IMR-90 (cell line): ENCODE measurements at regions not wholly inside any gene's neighbourhood (a gene's known extent, or its start where the extent isn't known, plus 50 kb on each side); places are given as distances from the start of the nearest gene placed in this dataset.

Experiments used
- ATAC-seq: fragments of 200-7000 bp; cut with Tn5 transposase; 2 replicates; pipeline ENCODE4 v1.9.1; 2020; ENCODE audit warnings: low read depth, mild to moderate bottlenecking, moderate library complexity
- BruUV-seq: library from RNA; stranded (reverse); fragments of 400-500 nt; replicated peaks from 2 replicates; lab custom pipeline; 2021; lab: Mats Ljungman, UMichigan
- CTCF ChIA-PET: fragments of 300-600 bp; formaldehyde crosslinking; extraction: SDS; loops from one replicate; lab custom pipeline; 2021; ENCODE audit warnings: antibody characterized with exemption; lab: Yijun Ruan, JAX
- POLR2A ChIA-PET: fragments of 300-600 bp; sonication (Branson Sonifier 250); formaldehyde crosslinking; loops from one replicate; lab custom pipeline; 2022; ENCODE audit warnings: antibody characterized with exemption; ENCODE audit not compliant: unreplicated experiment; lab: Charles Lee
- DNase-seq: peaks from one replicate; pipeline ENCODE4 v3.0.0; 2013
- H2AFZ ChIP-seq: replicated peaks from 2 replicates; pipeline ENCODE3; 2013; ENCODE audit warnings: low read length, mild to moderate bottlenecking; ENCODE audit not compliant: poor library complexity
- H2AK5ac ChIP-seq: 2 replicates; pipeline ENCODE4 v1.6.1; 2013; ENCODE audit warnings: low read depth, low read length, inconsistent platforms
- H2AK9ac ChIP-seq: replicated peaks from 2 replicates; pipeline ENCODE3; 2013; ENCODE audit warnings: mild to moderate bottlenecking, low read depth, low read length, moderate library complexity; ENCODE audit not compliant: poor library complexity
- H2BK120ac ChIP-seq: 2 replicates; pipeline ENCODE4 v1.6.1; 2013; ENCODE audit warnings: low read depth, low read length, inconsistent platforms
- H2BK15ac ChIP-seq: 3 replicates; pipeline ENCODE4 v1.6.1; 2013; ENCODE audit warnings: low read depth, low read length, inconsistent platforms
- H2BK20ac ChIP-seq: 2 replicates; pipeline ENCODE4 v1.6.1; 2013; ENCODE audit warnings: low read depth, mild to moderate bottlenecking, inconsistent platforms, low read length, moderate library complexity
- H2BK5ac ChIP-seq: 2 replicates; pipeline ENCODE4 v1.6.1; 2013; ENCODE audit warnings: mild to moderate bottlenecking, low read depth, low read length, inconsistent platforms; ENCODE audit not compliant: poor library complexity, severe bottlenecking
- H3K14ac ChIP-seq: replicated peaks from 2 replicates; pipeline ENCODE4 v1.6.1; 2013; ENCODE audit warnings: low read depth, low read length, inconsistent platforms
- H3K18ac ChIP-seq: 2 replicates; pipeline ENCODE4 v1.6.1; 2013; ENCODE audit warnings: low read depth, low read length, control low read depth
- H3K23ac ChIP-seq: 2 replicates; pipeline ENCODE4 v1.6.1; 2013; ENCODE audit warnings: low read depth, low read length, inconsistent platforms
- H3K27ac ChIP-seq: 2 replicates; pipeline ENCODE4 v1.5.1; 2013; ENCODE audit warnings: mild to moderate bottlenecking, control low read depth, low read length; ENCODE audit not compliant: insufficient read depth
- H3K27me3 ChIP-seq: 2 replicates; pipeline ENCODE4 v1.6.1; 2013; ENCODE audit warnings: low read length; ENCODE audit not compliant: control insufficient read depth, insufficient read depth
- H3K36me3 ChIP-seq: 2 replicates; pipeline ENCODE4 v1.6.1; 2013; ENCODE audit warnings: low read length, mixed read lengths; ENCODE audit not compliant: control insufficient read depth, insufficient read depth
- H3K4ac ChIP-seq: 2 replicates; pipeline ENCODE4 v1.6.1; 2013; ENCODE audit warnings: low read depth, low read length, inconsistent platforms
- H3K4me1 ChIP-seq: 2 replicates; pipeline ENCODE4 v1.6.1; 2013; ENCODE audit warnings: low read length, mixed read lengths; ENCODE audit not compliant: control insufficient read depth, insufficient read depth
- H3K4me2 ChIP-seq: 2 replicates; pipeline ENCODE4 v1.6.1; 2013; ENCODE audit warnings: low read depth, mild to moderate bottlenecking, control low read depth, low read length, moderate library complexity
- H3K4me3 ChIP-seq: 2 replicates; pipeline ENCODE4 v1.5.1; 2013; ENCODE audit warnings: low read depth, mild to moderate bottlenecking, control low read depth, low read length, moderate library complexity; ENCODE audit not compliant: insufficient read depth
- H3K56ac ChIP-seq: 2 replicates; pipeline ENCODE4 v1.6.1; 2013; ENCODE audit warnings: low read length, inconsistent platforms; ENCODE audit not compliant: insufficient read depth; ENCODE audit errors: extremely low read depth
- H3K79me1 ChIP-seq, 2 experiments: 2 replicates each; pipeline ENCODE4 v1.6.1; 2013; ENCODE audit warnings: low read length in 2 of 2, inconsistent platforms in 1 of 2, low read depth in 1 of 2
- H3K9ac ChIP-seq: 2 replicates; pipeline ENCODE4 v1.6.1; 2013; ENCODE audit warnings: low read depth, low read length, control low read depth
- H3K9me1 ChIP-seq: 2 replicates; pipeline ENCODE4 v1.6.1; 2013; ENCODE audit warnings: low read length, inconsistent platforms; ENCODE audit not compliant: insufficient read depth
- H3K9me3 ChIP-seq: 2 replicates; pipeline ENCODE4 v1.6.1; 2013; ENCODE audit warnings: low read length; ENCODE audit not compliant: control insufficient read depth, insufficient read depth
- H4K20me1 ChIP-seq: 2 replicates; pipeline ENCODE4 v1.6.1; 2013; ENCODE audit warnings: low read length, inconsistent platforms; ENCODE audit not compliant: insufficient read depth
- H4K5ac ChIP-seq: 2 replicates; pipeline ENCODE4 v1.6.1; 2013; ENCODE audit warnings: mild to moderate bottlenecking, low read depth, low read length, control low read depth
- H4K8ac ChIP-seq, 2 experiments: 2 replicates each; pipeline ENCODE4 v1.6.1; 2013; ENCODE audit warnings: low read depth in 2 of 2, low read length in 2 of 2, control low read depth in 1 of 2, inconsistent platforms in 1 of 2
- H4K91ac ChIP-seq: 2 replicates; pipeline ENCODE4 v1.6.1; 2013; ENCODE audit warnings: low read depth, low read length, inconsistent platforms; ENCODE audit not compliant: insufficient read depth
- BHLHE40 ChIP-seq: fragments of 150-350 bp; IDR thresholded peaks from 2 replicates; pipeline ENCODE4 v1.6.1; 2016; ENCODE audit warnings: mild to moderate bottlenecking, low read depth, low read length
- CEBPB ChIP-seq: IDR thresholded peaks from 2 replicates; pipeline ENCODE4 v1.6.1; 2012; ENCODE audit warnings: low read depth, low read length, improper control_type of control experiment
- CHD1 ChIP-seq: IDR thresholded peaks from 2 replicates; pipeline ENCODE4 v1.6.1; 2012; ENCODE audit warnings: low read depth, low read length, improper control_type of control experiment
- FOS ChIP-seq: fragments of 150-350 bp; IDR thresholded peaks from 2 replicates; pipeline ENCODE4 v1.6.1; 2016; ENCODE audit warnings: low read depth, low read length
- MAFK ChIP-seq: IDR thresholded peaks from 2 replicates; pipeline ENCODE4 v1.6.1; 2012; ENCODE audit warnings: low read depth, low read length, improper control_type of control experiment
- MAZ ChIP-seq: IDR thresholded peaks from 2 replicates; pipeline ENCODE4 v1.6.1; 2012; ENCODE audit warnings: low read depth, mild to moderate bottlenecking, low read length, improper control_type of control experiment, moderate library complexity, borderline replicate concordance
- MXI1 ChIP-seq: IDR thresholded peaks from 2 replicates; pipeline ENCODE4 v1.6.1; 2012; ENCODE audit warnings: low read depth, mild to moderate bottlenecking, low read length, moderate library complexity, borderline replicate concordance
- NFE2L2 ChIP-seq: fragments of 150-350 bp; IDR thresholded peaks from 2 replicates; pipeline ENCODE4 v1.6.1; 2016; ENCODE audit warnings: low read depth, mild to moderate bottlenecking, low read length
- POLR2A ChIP-seq: IDR thresholded peaks from 2 replicates; pipeline ENCODE4 v1.6.1; 2012; ENCODE audit warnings: mild to moderate bottlenecking, low read depth, low read length
- RAD21 ChIP-seq: IDR thresholded peaks from 2 replicates; pipeline ENCODE4 v1.6.1; 2012; ENCODE audit warnings: low read length, improper control_type of control experiment
- RCOR1 ChIP-seq: IDR thresholded peaks from 2 replicates; pipeline ENCODE4 v1.6.1; 2012; ENCODE audit warnings: mild to moderate bottlenecking, low read length, improper control_type of control experiment; ENCODE audit not compliant: insufficient replicate concordance
- RFX5 ChIP-seq: IDR thresholded peaks from 2 replicates; pipeline ENCODE4 v1.8.0; 2012; ENCODE audit warnings: low read depth, mild to moderate bottlenecking, low read length, moderate library complexity
- SMC3 ChIP-seq: fragments of 150-350 bp; IDR thresholded peaks from 2 replicates; pipeline ENCODE4 v1.6.1; 2016; ENCODE audit warnings: low read depth, mild to moderate bottlenecking, antibody characterized with exemption, low read length, moderate library complexity
- USF2 ChIP-seq: fragments of 150-350 bp; IDR thresholded peaks from 2 replicates; pipeline ENCODE4 v1.6.1; 2017; ENCODE audit warnings: mild to moderate bottlenecking, antibody characterized with exemption, low read length, low read depth
- WGBS, 2 experiments: methylation state at CpG; one replicate each; pipeline versions ENCODE4 v1.1.5 to v1.1.7; 2013; ENCODE audit warnings: missing lambda C conversion rate in 2 of 2; ENCODE audit not compliant: insufficient read length in 1 of 2; ENCODE audit errors: extremely low coverage in 2 of 2; 5-methylcytosine and 5-hydroxymethylcytosine counted together
- dilution Hi-C: fragments of 300-500 bp; cut with HindIII; formaldehyde crosslinking; loops from one replicate; pipeline ENCODE4 v1.14.3; 2018; ENCODE audit warnings: low sequenced_read_pairs; ENCODE audit not compliant: unreplicated experiment
- in situ Hi-C: fragments of 300-500 bp; cut with MboI; formaldehyde crosslinking; loops from 3 replicates; pipeline ENCODE4 v1.14.3; 2019; ENCODE audit warnings: low sequenced_read_pairs, inconsistent platforms, mixed read lengths
- intact Hi-C: fragments of 100-400 bp; cut with micrococcal nuclease; formaldehyde crosslinking; loops from 2 replicates; pipeline ENCODE4 v1.10.0; 2022
- TF ChIP-seq, protein P1 (sequence below): conservative IDR thresholded peaks from 2 replicates; pipeline ENCODE4 v1.5.1; 2012; ENCODE audit warnings: mild to moderate bottlenecking, low read depth, low read length, improper control_type of control experiment
- TF ChIP-seq, protein P2 (sequence below): fragments of 150-350 bp; IDR thresholded peaks from 2 replicates; pipeline ENCODE4 v1.6.1; 2016; ENCODE audit warnings: low read depth, mild to moderate bottlenecking, low read length, moderate library complexity, borderline replicate concordance

GRCh38 chr3:103629391-103629790 lies 1194.6 kb downstream of the ZPLD1 start:
- intact Hi-C loops, result no loop called here
- TF ChIP-seq USF2, result no peak
- no peak for TF ChIP-seq RFX5
- TF ChIP-seq, protein P1, sequence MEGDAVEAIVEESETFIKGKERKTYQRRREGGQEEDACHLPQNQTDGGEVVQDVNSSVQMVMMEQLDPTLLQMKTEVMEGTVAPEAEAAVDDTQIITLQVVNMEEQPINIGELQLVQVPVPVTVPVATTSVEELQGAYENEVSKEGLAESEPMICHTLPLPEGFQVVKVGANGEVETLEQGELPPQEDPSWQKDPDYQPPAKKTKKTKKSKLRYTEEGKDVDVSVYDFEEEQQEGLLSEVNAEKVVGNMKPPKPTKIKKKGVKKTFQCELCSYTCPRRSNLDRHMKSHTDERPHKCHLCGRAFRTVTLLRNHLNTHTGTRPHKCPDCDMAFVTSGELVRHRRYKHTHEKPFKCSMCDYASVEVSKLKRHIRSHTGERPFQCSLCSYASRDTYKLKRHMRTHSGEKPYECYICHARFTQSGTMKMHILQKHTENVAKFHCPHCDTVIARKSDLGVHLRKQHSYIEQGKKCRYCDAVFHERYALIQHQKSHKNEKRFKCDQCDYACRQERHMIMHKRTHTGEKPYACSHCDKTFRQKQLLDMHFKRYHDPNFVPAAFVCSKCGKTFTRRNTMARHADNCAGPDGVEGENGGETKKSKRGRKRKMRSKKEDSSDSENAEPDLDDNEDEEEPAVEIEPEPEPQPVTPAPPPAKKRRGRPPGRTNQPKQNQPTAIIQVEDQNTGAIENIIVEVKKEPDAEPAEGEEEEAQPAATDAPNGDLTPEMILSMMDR, result no peak
- TF ChIP-seq MAFK, result no peak
- no peak for TF ChIP-seq RCOR1
- TF ChIP-seq MXI1, result no peak
- no peak for TF ChIP-seq CHD1
- no peak for TF ChIP-seq SMC3
- no peak for TF ChIP-seq MAZ
- TF ChIP-seq FOS, result no peak
- TF ChIP-seq CEBPB, result no peak
- no peak for TF ChIP-seq RAD21
- TF ChIP-seq, protein P2, sequence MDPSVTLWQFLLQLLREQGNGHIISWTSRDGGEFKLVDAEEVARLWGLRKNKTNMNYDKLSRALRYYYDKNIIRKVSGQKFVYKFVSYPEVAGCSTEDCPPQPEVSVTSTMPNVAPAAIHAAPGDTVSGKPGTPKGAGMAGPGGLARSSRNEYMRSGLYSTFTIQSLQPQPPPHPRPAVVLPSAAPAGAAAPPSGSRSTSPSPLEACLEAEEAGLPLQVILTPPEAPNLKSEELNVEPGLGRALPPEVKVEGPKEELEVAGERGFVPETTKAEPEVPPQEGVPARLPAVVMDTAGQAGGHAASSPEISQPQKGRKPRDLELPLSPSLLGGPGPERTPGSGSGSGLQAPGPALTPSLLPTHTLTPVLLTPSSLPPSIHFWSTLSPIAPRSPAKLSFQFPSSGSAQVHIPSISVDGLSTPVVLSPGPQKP, result no peak
- TF ChIP-seq BHLHE40, result no peak
- no peak for TF ChIP-seq NFE2L2
- no peak for TF ChIP-seq POLR2A
- H2BK15ac ChIP-seq, result no peak overlapping the region
- no TSS peak for BruUV-seq
- H3K27ac ChIP-seq, result no peak overlapping the region
- H3K4me2 ChIP-seq, result no peak overlapping the region
- no peak overlapping the region for H4K5ac ChIP-seq
- H3K9ac ChIP-seq, result no peak overlapping the region
- H4K20me1 ChIP-seq, result no peaks in the 10 kb centered on the region
- CTCF ChIA-PET, result no interaction called here
- DNase-seq (no peak), ATAC-seq (no peak)
- H2AK9ac ChIP-seq, result no peak overlapping the region
- H4K8ac ChIP-seq, result no peak overlapping the region
- no peak overlapping the region for H3K56ac ChIP-seq
- H3K36me3 ChIP-seq, result no peaks in the 10 kb centered on the region
- H3K9me1 ChIP-seq, result no peaks in the 10 kb centered on the region
- H4K91ac ChIP-seq, result no peak overlapping the region
- no peaks in the 10 kb centered on the region for H3K27me3 ChIP-seq
- peaks cover 7% of the 10 kb centered on the region for H3K9me3 ChIP-seq
- H2BK120ac ChIP-seq, result no peak overlapping the region
- no peaks in the 10 kb centered on the region for H3K4me1 ChIP-seq
- H3K4me3 ChIP-seq, result no peak overlapping the region
- WGBS, 2 experiments, result no CpG with 5 or more reads among the region's 1 CpG
- POLR2A ChIA-PET, result no interaction called here
- H3K79me1 ChIP-seq, result no peaks in the 10 kb centered on the region
- H2AK5ac ChIP-seq, result no peak overlapping the region
- in situ Hi-C loops, result no loop called here
- H3K23ac ChIP-seq, result no peak overlapping the region
- H3K14ac ChIP-seq, result no peak overlapping the region
- no peak overlapping the region for H2AFZ ChIP-seq
- dilution Hi-C loops, result no loop called here
- no peak overlapping the region for H2BK5ac ChIP-seq
- no peak overlapping the region for H3K4ac ChIP-seq
- no peak overlapping the region for H2BK20ac ChIP-seq
- no peak overlapping the region for H3K18ac ChIP-seq
